Thymus (tissue), 11 donors: ENCODE measurements at regions not wholly inside any gene's neighbourhood (a gene's known extent, or its start where the extent isn't known, plus 50 kb on each side); places are given as distances from the start of the nearest gene placed in this dataset.
"Not testable (repeated sequence)": the region's sequence is repeated elsewhere in the genome, so short reads cannot be mapped to it uniquely, and the experiment has no call there.

Source experiments
- DNase-seq, 9 donors: peaks; one replicate each; pipeline ENCODE4 v3.0.0-alpha.2; 2013; ENCODE audit warnings: low spot score in 9 of 9, low read depth in 6 of 9, missing footprints in 1 of 9
- H3K27ac ChIP-seq, 2 donors: one replicate each; pipeline ENCODE4 v1.5.1; 2013; ENCODE audit warnings: control low read depth in 1 of 2, low read depth in 1 of 2, low read length in 1 of 2, mild to moderate bottlenecking in 1 of 2, moderate library complexity in 1 of 2
- H3K27me3 ChIP-seq, 2 donors: one replicate each; pipeline ENCODE4 v1.5.1; 2013; ENCODE audit warnings: low read length in 1 of 2; ENCODE audit not compliant: control insufficient read depth in 2 of 2, insufficient read depth in 1 of 2
- H3K36me3 ChIP-seq, 2 donors: one replicate each; pipeline ENCODE4 v1.5.1; 2013; ENCODE audit warnings: low read length in 1 of 2, mild to moderate bottlenecking in 1 of 2, moderate library complexity in 1 of 2; ENCODE audit not compliant: control insufficient read depth in 2 of 2, insufficient read depth in 2 of 2
- H3K4me1 ChIP-seq, 2 donors: one replicate each; pipeline ENCODE4 v1.5.1; 2013; ENCODE audit warnings: low read length in 2 of 2; ENCODE audit not compliant: control insufficient read depth in 2 of 2, insufficient read depth in 2 of 2
- H3K4me3 ChIP-seq, 2 donors: one replicate each; pipeline ENCODE4 v1.5.1; 2013; ENCODE audit warnings: low read length in 2 of 2, control low read depth in 1 of 2, mild to moderate bottlenecking in 1 of 2
- H3K9me3 ChIP-seq, 2 donors: one replicate each; pipeline ENCODE4 v1.5.1; 2013; ENCODE audit warnings: low read length in 1 of 2, mild to moderate bottlenecking in 1 of 2; ENCODE audit not compliant: control insufficient read depth in 2 of 2, insufficient read depth in 1 of 2
- WGBS: extraction: QIAGEN DNeasy Blood & Tissue Kit; methylation state at CpG from one replicate; pipeline ENCODE4 v1.1.7; 2013; 5-methylcytosine and 5-hydroxymethylcytosine counted together
- donor health status: healthy.

DNA sequence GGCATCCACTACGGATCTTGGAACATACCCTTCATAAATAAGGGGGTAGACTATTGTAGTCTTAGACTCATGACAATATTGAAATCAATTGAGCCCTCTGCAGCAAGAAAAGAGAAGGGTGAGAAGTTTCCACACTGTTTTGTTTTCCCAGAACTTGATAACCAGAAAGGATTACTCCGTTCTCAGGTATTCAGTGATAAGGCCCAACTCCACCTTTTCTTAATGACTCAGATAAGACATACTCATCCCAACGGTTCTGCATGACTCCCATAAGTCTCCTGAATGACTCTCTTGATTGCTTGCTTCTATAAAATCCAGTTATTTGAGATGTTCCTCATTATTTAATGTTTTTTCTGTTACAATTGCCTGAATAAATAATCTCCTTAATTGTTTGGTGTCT is 111.7 kb downstream of the PABPC4L start:
- Histone ChIP-seq H3K9me3 (no peaks in the 10 kb centered on the region), H3K36me3 (no peaks in the 10 kb centered on the region), H3K4me3 (no peak overlapping the region), H3K27me3 (no peaks in the 10 kb centered on the region), H3K4me1 (no peaks in the 10 kb centered on the region), H3K27ac (no peak overlapping the region)
- DNase-seq = no peak
- WGBS = 84% methylated on average over 3 of the region's 3 CpGs

DNA sequence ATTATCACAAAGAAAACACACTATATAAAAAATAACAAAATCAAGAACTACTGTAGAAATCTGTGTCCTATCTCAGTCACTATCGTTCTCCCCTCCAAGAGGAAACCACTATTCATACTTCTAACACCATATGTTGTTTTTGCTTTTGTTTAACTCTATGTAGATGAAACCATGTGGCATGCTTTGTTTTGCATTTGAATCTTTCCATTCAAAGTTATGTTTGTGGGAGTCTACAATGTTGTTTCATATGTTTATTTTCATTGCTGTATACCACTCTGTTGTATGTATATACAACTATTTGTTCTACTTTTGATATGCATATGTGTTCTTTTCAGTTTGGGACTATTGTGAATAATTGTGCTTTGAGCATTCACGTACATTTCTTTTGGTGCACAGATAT is 116.1 kb downstream of the PABPC4L start:
- WGBS = 93% methylated on average over 2 of the region's 2 CpGs
- no peaks in the 10 kb centered on the region for H3K4me1 ChIP-seq
- DNase-seq = no peak

DNA sequence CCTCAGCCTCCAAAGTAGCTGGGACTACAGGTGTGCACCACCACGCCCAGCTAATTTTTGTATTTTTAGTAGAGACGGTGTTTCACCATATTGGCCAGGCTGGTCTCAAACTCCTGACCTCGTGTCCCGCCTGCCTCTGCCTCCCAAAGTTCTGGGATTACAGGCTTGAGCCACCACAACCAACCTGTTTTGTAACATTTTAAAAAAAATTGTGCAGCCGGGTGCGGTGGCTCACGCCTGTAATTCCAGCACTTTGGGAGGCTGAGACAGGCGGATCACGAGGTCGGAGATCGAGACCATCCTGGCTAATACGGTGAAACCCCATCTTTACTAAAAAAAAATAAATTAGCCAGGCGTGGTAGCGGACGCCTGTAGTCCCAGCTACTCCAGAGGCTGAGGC is 122.5 kb downstream of the PABPC4L start:
- H3K9me3 ChIP-seq, H3K27me3 ChIP-seq, DNase-seq, H3K4me1 ChIP-seq, H3K27ac ChIP-seq, H3K4me3 ChIP-seq, H3K36me3 ChIP-seq: not testable (repeated sequence)
- 96% methylated on average over 15 of the region's 15 CpGs for WGBS

More for the DNA sequence above, 116.1 kb downstream of the PABPC4L start:
- H3K9me3 ChIP-seq = no peaks in the 10 kb centered on the region
- H3K36me3 ChIP-seq = no peaks in the 10 kb centered on the region
- H3K27me3 ChIP-seq = no peaks in the 10 kb centered on the region
- no peak overlapping the region for H3K4me3 ChIP-seq
- no peak overlapping the region for H3K27ac ChIP-seq

DNA sequence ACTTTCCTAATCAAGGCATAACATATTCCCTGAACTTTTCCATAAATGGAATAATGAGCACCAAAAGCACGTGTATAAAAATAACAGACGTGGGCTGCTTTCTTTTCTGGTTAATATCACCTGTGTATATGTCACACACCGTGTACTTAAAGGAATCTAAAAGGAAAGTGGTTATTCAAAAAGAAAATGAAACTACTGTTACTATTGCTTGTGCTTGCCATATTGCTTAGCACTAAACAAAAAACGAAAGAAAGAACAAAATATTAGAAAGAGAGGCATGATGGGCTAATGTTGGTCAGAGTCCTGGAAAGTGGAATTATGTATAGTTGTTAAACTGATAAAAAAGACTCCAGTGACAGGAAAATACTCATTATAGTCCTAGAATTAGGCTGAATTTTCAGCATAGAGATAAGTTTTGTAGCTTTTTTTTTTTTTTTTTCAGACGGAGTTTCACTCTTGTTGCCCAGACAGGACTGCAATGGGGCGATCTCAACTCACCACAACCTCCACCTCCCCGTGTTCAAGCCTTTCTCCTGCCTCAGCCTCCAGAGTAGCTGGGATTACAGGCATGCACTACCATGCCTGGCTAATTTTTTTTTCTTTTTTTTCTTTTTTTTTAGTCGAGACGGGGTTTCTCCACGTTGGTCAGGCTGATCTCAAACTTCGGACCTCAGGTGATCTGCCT is 123.2 kb downstream of the PABPC4L start:
- DNase-seq = no peak
- Histone ChIP-seq H3K4me3 (no peak overlapping the region), H3K36me3 (no peaks in the 10 kb centered on the region), H3K4me1 (no peaks in the 10 kb centered on the region), H3K9me3 (no peaks in the 10 kb centered on the region), H3K27ac (no peak overlapping the region), H3K27me3 (no peaks in the 10 kb centered on the region)
- 92% methylated on average over 11 of the region's 11 CpGs for WGBS

- peaks cover 0 to 9% of the 10 kb centered on the region in 2 donors for H3K9me3 ChIP-seq
- H3K36me3 ChIP-seq = no peaks in the 10 kb centered on the region
- WGBS = 86% methylated on average over 2 of the region's 2 CpGs
Observed at GRCh38 chr4:134073711-134074110, 127.9 kb downstream of the PABPC4L start.

GRCh38 chr4:134072137-134072536 is 129.5 kb downstream of the PABPC4L start:
- Histone ChIP-seq H3K27me3 (no peaks in the 10 kb centered on the region), H3K27ac (no peak overlapping the region), H3K9me3 (peaks cover 0 to 9% of the 10 kb centered on the region in 2 donors), H3K4me3 (no peak overlapping the region), H3K36me3 (no peaks in the 10 kb centered on the region), H3K4me1 (no peaks in the 10 kb centered on the region)
- DNase-seq = no peak

More at GRCh38 chr4:134073711-134074110, 127.9 kb downstream of the PABPC4L start:
- Histone ChIP-seq H3K27me3 (no peaks in the 10 kb centered on the region), H3K27ac (no peak overlapping the region), H3K4me3 (no peak overlapping the region), H3K4me1 (no peaks in the 10 kb centered on the region)
- no peak for DNase-seq

- 96% methylated on average over 6 of the region's 6 CpGs for WGBS
- peaks cover 0 to 9% of the 10 kb centered on the region in 2 donors for H3K9me3 ChIP-seq
- no peak overlapping the region for H3K4me3 ChIP-seq
- no peaks in the 10 kb centered on the region for H3K4me1 ChIP-seq
- no peak overlapping the region for H3K27ac ChIP-seq
- no peaks in the 10 kb centered on the region for H3K36me3 ChIP-seq
- no peak for DNase-seq
- H3K27me3 ChIP-seq = no peaks in the 10 kb centered on the region
Observed at GRCh38 chr4:134070174-134070573, 131.4 kb downstream of the PABPC4L start.

DNA sequence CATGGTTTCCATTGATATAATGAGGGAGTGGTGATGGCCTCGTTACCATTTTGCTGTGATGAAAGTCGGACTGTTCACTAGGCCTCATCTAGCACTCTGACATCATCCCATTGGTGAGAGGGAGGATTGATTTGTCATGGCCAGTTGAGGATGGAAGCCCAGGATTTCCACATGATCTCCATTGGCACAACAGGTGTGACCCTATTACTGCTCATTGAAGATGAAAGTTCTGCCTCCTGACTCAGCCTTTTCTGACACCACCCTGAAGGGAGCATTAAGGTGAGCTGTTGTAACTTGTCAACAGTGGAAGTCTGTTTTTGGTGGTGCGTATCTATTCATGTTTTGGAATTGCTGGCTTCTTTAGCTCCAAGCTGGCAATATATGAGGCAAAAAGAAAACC is 144.2 kb downstream of the PABPC4L start:
- WGBS = 88% methylated on average over 3 of the region's 3 CpGs
- no peaks in the 10 kb centered on the region for H3K4me1 ChIP-seq

DNA sequence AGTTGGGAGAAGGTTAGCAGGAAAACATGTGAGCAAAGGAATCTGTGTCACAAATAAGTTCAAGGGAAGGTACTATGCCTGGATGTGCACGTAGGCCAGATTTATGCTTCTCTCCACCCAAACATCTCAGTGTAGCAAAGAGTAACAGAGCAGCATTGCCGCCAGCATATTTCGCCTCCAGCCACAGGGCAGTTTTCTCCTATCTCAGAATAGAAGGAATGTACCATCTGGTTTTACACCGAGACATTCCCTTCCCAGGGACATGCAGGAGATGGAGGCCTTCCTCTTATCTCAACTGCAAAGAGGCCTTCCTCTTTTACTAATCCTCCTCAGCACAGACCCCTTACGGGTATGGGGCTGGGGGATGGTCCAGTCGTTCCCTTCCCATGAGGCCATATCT is 155.4 kb downstream of the PABPC4L start:
- DNase-seq, H3K4me1 ChIP-seq, H3K36me3 ChIP-seq, H3K9me3 ChIP-seq, H3K4me3 ChIP-seq, H3K27me3 ChIP-seq, H3K27ac ChIP-seq: not testable (repeated sequence)
- WGBS = 94% methylated on average over 6 of the region's 6 CpGs

More for the DNA sequence above, 144.2 kb downstream of the PABPC4L start:
- Histone ChIP-seq H3K27ac (no peak overlapping the region), H3K4me3 (no peak overlapping the region), H3K36me3 (no peaks in the 10 kb centered on the region), H3K9me3 (no peaks in the 10 kb centered on the region), H3K27me3 (no peaks in the 10 kb centered on the region)
- no peak for DNase-seq
